A172 (cell line): ENCODE measurements at regions not wholly inside any gene's neighbourhood (a gene's known extent, or its start where the extent isn't known, plus 50 kb on each side); places are given as distances from the start of the nearest gene placed in this dataset.

ENCODE experiments used
- DNase-seq: peaks from one replicate; pipeline ENCODE4 v3.0.0-alpha.2; 2015; ENCODE audit warnings: low spot score

DNA sequence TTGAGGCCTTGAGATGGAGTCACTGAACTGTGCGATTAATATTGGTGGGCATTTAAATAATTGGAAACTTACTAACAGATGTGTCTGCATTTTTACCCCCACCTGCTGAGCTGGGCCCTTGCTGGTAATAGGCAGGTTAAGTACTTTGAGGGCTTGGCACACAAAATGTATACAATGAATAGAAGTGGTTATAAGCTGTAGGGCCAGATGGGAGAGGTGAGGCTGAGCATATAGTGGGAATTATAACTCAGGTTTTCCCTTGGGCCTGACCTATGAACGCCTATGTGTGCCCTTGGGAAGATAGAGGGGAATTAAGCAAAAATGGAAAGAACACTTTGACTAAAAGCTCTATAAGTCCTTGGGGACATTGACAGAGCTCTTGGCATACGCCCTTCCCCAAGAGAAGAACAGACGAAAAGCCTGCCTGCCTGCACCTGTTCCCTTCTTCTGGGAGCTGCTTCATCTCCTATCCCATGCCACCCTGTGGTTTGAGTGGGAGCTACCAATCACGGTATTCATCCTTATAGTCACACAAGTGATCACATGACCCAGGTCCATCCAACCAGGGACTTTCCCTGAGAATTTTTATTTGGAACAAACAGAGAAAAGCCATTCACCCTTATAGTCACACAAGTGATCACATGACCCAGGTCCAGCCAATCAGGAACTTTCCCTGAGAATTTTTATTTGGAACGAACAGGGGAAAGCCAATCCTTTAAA lies 260.7 kb upstream of the CSF3R start:
- no peak for DNase-seq

DNA sequence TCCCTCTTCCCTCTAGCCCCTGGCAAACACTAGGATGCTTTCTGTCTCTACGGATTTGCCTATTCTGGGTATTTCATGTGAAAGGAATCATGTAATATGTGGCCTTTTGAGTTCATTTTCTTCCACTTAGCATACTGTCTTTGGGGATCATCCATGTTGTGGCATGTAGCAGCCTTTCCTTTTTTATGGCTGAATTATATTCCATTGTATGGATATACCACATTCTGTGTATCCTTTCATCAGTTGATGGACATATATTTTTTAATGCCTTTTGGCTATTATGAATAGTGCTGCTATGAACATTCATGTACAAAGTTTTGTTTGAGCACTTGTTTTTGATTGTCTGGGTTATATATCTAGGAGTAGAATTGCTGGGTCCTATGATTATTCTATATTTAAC lies 258.4 kb upstream of the CSF3R start:
- DNase-seq, result no peak

DNA sequence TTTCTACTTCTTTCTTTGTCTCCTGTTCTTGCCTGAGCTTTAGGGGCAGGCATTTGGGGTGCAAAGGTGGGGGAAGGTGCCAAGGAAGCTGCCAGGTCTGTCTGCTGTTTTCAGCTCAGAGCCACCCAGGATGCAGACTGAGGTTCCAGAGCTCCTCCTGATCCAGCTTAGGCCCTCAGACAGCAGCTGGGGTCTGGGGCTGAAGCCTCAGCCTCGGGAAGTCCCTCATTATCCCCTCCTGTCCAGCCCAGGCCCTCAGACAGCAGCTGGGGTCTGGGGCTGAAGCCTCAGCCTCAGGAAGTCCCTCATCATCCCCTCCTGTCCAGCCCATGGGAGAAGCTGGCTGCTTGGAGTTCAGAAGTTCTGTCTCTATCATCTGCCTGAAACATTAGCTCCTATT lies 257.7 kb upstream of the CSF3R start:
- DNase-seq, result no peak

DNA sequence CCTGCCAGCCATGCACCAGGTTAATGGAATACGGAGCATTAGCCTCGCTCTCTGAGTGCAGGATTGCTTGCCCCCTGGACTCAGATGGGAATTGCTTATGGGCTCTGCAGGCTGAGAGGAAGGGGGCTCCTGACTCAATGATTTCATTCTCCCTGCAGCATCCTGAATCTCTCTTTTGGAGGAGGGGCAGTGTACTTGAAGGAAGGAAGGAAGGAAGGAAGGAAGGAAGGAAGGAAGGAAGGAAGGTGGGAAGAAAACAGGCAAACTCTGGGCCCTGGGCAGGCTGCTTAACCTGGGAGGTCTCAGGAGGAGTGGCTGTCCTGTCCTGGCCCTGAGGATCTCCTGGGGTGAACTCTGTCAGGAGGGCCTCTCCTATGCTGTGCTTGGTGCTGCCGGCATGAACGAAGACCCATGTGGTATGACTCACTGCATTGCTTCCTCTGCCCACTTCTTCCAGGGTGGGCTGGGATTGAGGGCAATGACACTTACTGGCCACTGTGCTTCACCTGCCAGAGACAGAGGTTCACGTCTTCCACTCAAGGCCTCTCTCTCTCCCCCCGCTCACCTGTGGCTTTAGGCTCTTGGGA lies 257.1 kb upstream of the CSF3R start:
- no peak for DNase-seq

DNA sequence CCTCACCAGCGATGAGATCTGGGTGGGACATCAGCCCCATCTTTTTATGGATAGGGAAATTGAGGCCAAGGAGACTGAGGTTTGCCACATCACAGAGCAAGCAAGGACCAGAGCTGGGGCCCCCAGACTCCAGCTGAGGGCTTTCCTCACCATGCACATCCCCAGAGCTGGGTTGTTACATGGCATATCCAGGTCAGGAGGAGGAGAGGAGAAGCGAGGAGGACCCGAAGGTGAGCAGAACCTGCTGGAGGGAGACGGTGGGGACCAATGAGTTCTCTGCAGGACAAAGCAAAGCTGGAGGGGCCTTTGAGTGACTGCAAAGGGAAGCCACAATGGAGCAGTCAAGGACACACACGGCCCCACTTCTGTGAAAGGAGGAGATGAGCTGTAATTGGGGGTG lies 255.5 kb upstream of the CSF3R start:
- DNase-seq, result no peak

DNA sequence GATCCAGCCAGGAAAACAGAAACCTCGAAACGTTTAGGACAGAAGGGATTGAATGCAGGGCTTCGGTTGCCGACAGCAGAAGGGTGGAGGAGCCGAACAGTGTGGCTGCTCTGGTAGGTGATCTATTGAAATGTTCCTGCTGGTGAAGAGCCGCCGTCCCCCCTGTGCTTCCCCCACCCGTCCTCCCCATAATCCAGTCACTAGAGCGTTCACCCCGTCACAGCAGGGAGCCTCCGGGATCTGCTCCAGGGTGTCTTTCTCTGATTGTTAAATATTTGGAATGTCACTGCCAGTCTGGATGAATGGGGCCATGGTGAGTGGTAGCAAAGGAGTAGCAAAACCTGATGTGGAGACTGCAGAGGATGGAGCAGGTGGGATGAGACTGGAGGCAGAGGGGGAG lies 255.1 kb upstream of the CSF3R start:
- no peak for DNase-seq

DNA sequence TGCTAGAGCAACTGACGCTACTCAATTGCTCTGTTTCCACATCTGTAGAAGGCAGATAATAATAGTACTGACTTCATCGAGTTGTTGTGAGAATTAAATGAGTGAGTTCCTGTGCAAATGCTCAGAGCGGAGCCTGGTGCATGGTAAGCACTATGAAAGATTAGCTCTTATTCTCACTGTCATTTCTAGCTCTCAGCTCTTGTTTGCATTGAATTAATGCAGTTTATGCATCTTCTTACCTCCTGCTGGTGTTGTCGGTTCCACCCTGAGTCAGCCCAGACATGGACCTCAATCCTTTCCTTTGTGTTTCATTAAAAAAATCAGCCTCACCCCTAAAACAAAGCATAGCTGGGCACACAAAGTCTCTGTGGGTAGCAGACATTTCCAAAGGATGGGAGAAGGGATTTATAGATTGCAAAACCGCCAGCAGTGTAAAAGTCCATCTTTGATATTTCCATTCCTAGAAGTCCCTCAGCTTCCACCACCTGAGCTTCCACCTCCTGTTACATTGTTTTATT lies 254.4 kb upstream of the CSF3R start:
- DNase-seq, result no peak

DNA sequence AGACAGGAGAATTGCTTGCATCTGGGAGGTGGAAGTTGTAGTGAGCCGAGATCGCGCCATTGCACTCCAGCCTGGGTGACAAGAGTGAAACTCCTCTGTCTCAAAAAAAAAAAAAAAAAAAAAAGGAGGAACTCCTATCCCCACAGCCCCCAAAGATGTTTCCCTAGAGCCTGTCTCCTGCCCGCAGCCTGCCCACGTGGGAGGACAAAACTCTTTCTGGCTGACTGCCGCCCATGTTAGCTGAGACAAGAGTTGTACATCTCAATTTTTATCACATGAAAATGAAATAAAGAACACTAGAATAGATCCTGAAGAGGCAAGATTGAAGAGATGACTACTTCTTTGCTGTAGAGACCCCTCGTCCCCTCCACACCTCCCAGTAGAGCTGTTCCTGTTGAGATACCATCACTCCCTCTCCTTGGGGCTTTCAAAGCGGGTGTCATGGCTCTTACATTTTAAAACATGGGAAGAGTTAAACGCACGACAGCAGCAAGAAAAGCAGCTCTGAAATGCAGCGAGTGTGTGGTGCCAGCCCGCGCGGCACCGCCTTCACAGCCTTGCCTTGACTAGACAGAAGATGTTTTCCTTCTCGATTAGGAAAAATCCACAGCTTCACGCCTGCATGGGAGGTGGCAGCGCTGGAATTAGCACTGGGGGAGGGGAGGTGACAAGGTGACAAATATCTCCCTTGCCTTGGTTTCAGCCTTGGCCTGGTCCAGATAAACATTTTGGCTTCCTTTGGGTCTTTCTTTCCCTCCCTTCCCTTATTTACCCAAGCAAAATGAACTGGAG lies 253.4 kb upstream of the CSF3R start:
- no peak for DNase-seq

DNA sequence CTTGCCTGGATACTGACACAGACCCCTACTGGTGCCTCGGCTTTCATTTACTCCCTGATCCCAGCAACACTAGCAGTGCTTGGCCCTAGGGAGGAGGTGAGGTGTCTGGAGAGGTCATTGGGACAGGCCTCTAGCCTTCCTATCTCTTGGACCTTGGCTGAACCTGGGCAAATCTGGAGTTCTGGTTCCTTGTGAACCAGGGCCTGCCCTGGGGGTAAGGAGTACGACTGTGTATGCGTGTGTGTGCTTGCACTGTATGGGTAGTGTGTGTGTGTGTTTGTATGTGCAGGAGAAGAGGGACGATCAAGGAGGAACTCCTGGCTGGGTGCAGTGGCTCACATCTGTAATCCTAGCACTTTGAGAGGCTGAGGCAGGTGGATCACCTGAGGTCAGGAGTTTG lies 252.7 kb upstream of the CSF3R start:
- no peak for DNase-seq

DNA sequence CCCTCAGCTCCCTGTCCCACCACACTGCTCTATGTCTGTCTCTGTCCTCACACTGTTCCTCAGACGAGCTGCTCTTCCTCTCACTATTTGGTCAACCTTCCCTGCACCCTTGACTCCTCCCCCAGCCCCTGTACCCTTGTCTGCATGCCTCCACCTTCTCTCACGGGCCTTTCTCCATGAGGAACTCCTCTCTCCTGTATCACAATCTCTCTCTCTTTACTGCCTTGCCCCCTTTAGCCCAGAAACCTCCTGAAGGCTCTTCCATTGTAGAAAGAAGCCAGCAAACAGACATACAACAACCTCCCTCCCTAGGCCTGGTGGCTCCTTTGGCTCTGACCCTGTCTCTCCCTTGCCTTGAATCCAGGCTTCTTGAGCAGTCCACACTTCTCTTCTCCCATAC lies 251.6 kb upstream of the CSF3R start:
- no peak for DNase-seq

DNA sequence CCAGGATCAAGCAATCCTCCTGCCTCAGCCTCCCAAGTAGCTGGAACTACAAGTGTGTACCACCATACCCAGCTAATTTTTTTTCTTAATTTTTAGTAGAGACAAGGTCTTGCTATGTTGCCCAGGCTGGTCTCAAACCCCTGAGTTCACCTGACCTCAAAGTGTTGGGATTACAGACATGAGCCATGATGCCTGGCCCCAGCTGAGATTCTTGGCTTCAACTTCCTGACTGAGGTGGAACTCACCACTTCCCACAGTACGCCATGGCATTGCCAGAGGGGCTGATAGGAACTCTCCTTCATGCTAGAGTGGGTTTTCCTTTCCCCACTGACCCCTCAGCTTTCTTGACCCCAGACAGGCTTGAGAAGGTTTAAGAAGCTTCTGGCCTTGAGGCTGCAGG lies 251.0 kb upstream of the CSF3R start:
- no peak for DNase-seq

DNA sequence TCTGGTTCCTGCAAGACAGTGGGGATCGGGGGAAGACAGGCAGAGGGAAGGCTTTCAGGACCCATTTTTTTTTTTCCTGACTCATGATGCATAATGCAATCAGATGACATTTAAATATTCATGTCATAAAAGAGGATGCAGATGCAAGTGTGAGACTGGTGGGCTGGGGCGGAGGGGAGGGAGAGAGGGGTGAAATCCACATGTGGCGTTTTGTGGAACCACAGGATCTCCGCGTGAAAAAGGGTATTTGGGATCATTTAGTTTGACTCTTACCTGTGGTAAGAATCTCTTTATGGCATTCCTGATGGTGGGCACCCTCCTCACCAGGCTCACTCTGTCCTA lies 249.3 kb upstream of the CSF3R start:
- no peak for DNase-seq

DNA sequence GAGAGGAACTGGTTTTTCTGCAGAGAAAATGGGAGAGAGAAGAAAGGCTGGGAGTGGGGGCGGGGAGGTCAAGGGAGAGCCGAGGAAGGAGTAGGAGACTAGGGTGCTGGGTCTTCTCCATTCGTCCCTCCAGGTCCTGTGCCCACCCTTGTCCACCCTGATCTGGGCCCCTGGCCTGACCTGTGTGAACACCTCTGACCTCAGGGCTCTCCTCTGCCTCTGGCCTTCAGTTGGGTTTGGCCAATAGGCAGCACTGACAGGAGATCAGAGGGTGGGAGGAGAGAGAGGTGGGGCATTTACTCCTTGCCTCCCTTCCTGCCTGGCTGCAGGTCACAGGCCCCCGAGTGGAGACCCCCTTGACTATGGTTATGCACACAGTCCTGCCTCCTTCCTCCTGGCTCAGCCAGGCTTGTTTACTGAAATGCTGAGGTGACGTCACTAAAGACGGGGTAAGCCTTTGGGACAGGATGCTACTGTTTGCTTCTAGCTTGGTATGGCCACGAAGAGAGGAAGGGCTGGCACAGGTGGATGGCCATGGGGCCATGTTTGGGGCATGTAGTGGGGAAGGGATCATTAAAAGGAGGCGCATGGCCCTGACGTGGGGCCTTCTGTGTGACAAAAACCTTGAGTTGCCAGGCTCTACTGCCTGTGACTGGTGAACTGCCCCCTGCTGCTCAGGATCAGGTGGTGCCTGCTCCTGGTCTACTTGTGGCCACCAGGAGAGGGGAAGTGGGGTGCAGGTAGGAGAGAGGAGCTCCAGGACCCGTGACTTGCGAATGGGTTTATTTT lies 248.7 kb upstream of the CSF3R start:
- no peak for DNase-seq

DNA sequence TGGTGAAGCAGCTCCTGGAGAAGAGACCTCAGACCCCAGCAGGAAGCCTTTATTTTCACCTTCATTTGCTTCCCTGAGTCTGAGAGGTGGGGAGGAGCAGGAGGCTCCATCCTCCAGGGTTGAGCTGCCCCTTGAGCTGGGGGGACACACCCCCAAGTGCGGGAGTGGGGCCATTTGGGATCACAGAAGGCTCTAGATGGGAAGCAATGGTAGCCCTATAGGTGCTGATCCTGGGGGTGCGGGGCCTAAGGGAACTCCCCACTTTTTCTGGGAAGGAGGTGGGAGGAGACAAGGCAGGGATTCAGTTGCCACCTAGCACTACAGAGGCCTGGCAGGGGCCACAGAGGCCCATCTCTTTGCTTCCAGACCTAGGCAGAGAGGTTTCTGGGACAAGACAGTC lies 247.9 kb upstream of the CSF3R start:
- no peak for DNase-seq

DNA sequence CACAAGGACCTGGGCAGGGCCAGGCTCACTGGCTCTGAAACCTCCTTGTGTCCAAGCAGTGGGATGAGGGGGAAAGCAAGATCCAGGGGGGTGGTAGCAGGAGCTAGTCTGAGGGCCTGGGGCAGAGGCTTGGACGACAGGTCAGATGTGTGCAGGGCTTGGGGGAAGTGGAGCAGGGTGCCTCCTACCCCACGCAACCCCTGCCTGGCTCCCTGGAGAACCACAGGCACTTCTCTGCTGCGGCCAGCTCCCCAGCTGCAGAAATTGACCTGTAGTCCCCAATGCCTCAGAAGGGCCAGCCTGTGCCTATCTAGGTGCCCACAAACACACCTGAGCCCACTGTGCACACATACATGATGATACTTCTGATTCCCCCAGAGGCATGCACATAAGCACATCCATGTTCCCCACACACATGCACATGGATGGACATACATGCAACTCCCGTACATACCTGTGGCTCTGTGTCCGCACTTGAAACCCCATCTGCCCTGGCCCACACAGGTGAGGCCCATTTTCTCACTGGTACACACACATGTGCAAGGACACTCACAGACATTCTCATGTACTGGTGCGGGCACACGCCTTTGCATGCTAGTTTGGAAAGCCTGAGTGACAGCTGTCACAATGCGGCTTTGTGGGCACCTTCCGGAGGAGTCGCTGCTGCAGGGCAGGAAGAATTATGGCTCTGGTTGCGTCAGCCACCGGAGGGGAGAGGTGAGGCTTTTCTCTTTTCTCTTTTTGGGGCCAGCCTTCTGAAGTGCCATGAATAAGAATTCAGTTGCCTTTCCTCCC lies 247.2 kb upstream of the CSF3R start:
- no peak for DNase-seq

DNA sequence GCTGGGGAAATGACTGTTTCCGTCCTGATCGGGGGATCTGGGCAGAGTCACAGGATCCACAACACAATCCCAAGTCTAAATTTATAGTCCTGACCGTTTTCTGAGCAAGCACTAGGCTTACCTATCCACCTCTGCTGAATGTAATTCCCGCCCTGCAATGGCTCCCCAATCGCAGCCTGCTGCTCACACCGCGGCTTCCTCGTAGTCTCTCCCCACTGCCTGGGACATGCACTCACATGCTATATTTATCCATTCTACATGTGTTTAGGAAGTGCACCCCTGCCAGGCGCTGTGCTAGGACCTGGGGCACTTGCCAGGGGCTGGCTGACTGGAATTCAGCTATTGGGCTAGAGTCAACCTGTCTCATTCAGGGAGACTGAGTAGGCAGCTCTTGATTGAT lies 246.6 kb upstream of the CSF3R start:
- DNase-seq, result no peak

DNA sequence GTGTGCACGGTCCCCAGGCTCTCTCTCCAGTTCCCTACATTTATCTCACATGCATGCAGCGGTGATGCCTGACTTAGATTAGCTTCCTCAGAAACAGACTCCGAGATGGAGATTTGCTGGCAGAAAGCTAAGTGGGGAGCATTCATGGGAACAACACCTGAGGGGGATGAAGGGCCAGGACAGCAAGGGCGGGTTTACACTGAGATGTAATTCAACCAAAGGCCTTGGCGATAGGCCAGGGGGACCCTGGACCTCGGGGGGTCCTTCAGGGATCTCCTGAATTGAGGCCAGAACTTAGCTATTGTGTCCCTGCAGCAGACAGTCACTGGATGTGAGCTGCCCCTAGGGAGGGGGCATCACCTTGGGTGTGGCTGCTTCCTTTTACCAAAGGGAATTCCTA lies 246.1 kb upstream of the CSF3R start:
- DNase-seq, result no peak

DNA sequence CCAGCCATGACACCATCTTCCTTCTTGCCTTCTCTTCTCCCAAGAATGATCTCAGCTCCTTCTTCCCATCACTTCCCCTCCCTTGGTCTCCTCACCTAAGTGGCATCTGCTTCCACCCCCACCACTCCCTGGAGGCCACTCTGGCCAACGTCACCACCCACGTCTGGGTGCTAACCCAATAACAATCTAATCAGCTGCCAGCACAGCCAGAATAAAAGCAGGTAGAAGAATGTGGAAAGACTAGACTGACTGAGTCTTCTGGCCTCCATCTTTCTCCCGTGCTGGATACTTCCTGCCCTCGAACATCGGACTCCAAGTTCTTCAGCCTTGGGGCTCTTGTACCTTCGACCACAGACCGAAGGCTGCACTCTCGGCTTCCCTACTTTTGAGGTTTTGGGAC lies 245.3 kb upstream of the CSF3R start:
- DNase-seq, result no peak

DNA sequence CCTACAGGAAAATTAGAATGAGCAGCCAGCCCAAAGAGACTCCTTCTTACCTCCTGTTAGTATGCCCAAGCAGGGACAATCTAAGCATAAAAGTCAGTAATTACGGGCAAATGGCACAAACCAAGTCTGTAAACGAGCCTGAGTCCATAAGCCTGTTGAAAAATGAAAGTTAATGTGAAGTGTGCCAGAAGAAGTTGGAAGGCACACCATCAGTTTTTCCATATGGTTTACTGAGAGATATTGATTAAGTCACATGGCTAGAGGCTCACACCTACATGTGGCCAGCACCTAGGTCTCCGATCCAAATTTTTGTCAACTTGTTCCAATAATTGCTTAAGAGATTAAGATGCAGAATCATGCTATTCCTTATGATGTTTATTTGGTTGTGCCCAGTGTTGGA lies 242.4 kb upstream of the CSF3R start:
- DNase-seq, result no peak

DNA sequence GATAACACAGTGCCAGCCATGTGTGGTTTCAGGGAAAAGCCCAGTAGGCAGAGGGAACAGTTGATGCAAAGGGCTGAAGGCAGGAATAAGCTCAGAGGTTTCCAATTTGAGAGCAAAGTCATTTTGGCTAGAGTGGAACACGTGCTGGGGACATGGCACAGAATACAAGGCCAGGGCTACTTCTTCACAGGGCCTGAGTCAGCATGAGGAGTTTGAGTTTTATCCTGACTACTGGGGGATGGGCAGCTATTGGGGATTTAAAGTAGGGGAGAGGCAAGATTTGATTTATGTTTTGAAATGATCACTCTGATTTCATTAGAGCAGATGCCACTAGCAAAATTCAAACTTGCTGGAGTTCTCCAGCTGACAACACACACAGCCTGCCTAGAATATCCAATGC lies 241.1 kb upstream of the CSF3R start:
- no peak for DNase-seq

DNA sequence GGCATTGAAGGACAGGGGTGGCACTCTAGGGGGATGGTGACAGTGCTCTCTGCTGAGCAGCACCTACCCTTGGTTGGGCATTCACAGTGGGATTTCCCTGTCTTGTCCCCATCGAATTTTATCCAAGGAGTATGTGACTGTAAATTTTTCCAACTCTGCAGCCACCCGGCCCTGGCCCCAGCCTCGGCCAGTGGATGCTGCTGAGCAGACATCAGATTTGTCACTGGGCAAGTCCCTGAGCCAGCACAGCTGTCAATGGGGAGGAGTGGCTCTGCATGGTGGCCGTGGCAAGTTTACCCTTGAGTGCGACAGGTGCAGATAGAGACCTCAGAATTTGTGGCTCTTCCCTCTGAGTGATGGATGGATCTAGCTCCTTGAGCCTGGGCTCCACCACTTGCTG lies 240.2 kb upstream of the CSF3R start:
- DNase-seq, result no peak

DNA sequence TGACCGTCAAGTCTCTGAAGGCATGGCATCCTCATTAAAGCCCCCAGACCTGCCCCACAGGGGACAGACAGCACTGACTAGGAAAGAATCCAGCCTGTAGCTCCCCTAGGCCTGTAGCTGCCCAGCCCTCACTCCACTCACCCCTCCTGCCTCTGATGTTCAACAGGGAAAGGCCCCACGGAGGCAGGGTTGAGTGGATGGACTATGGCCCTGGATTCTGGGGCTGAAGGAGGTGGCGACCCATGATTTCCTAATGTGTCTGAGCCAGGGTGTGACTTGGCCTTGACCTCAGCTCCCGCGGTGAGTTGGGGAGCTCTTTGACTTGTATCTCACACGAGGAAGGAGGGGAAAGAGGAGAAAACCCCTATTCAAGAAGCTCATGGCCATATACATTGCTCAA lies 238.5 kb upstream of the CSF3R start:
- DNase-seq, result no peak
